ENCODE measurements at regions not wholly inside any gene's neighbourhood (a gene's known extent, or its start where the extent isn't known, plus 50 kb on each side); places are given as distances from the start of the nearest gene placed in this dataset.
A peak's percentile ranks its signal among the peaks of the same experiment; 100 is the strongest.
"Not testable (repeated sequence)": the region's sequence is repeated elsewhere in the genome, so short reads cannot be mapped to it uniquely, and the experiment has no call there.

- Histone ChIP-seq H3K27ac (ENCODE audit: low read depth, low read length) (no peak overlapping the region), H3K4me3 (ENCODE audit: low read depth, low read length) (no peak overlapping the region), H3K36me3 (ENCODE audit: control insufficient read depth, insufficient read depth, low read length) (no peaks in the 10 kb centered on the region), H3K9me3 (ENCODE audit: control insufficient read depth, insufficient read depth, low read depth, low read length) (peaks cover 48% of the 10 kb centered on the region), H3K4me1 (ENCODE audit: control insufficient read depth, insufficient read depth, low read length) (no peaks in the 10 kb centered on the region), H3K9ac (ENCODE audit: low read length) (no peak overlapping the region), H3K27me3 (ENCODE audit: control insufficient read depth, insufficient read depth, low read length) (no peaks in the 10 kb centered on the region)
Measured at GRCh38 chr21:17711896-17712295, 99.2 kb upstream of the BTG3 start.

GRCh38 chr21:17709266-17709611 lies 96.5 kb upstream of the BTG3 start:
- H3K27ac ChIP-seq (ENCODE audit: low read depth, low read length): no peak overlapping the region
- no peaks in the 10 kb centered on the region for H3K4me1 ChIP-seq (ENCODE audit: control insufficient read depth, insufficient read depth, low read length)
- H3K9ac ChIP-seq (ENCODE audit: low read length): no peak overlapping the region
- H3K4me3 ChIP-seq (ENCODE audit: low read depth, low read length): no peak overlapping the region
- H3K9me3 ChIP-seq (ENCODE audit: control insufficient read depth, insufficient read depth, low read depth, low read length): peaks cover 47% of the 10 kb centered on the region
- H3K36me3 ChIP-seq (ENCODE audit: control insufficient read depth, insufficient read depth, low read length): no peaks in the 10 kb centered on the region
- no peaks in the 10 kb centered on the region for H3K27me3 ChIP-seq (ENCODE audit: control insufficient read depth, insufficient read depth, low read length)

DNA sequence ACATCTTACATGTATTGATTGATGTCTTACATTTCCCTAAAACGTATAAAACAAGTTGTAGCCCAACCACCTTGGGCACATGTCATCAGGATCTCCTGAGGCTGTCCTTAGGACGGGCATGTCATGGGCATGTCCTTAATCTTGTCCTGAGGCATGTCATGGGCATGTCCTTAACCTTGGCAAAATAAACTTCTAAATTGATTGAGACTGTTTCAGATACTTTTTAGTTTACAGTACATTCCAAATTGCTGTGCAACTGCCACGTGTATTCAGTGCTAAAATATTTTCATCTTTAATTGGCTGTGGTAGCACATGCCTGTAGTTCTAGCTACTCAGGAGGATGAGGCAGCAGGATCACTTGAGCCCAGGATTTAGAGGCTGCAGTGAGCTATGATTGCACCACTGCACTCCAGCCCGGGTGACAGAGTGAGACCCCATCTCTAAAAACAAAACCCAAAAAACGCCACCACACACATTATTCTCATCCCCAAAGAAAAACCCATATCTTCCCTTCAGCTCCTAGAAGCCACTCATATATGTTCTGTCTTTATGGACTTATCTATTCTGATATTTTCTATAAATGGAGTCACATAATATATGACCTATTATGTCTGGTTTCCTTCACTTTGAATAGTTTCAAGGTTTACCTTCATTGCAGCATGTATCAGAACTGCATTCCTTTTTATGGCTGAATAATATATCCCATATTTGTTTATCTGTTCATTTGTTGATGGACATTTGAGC lies 96.0 kb upstream of the BTG3 start:
- no peak overlapping the region for H3K27ac ChIP-seq (ENCODE audit: low read depth, low read length)
- no peak overlapping the region for H3K4me3 ChIP-seq (ENCODE audit: low read depth, low read length)
- H3K4me1 ChIP-seq (ENCODE audit: control insufficient read depth, insufficient read depth, low read length): no peaks in the 10 kb centered on the region
- no peaks in the 10 kb centered on the region for H3K27me3 ChIP-seq (ENCODE audit: control insufficient read depth, insufficient read depth, low read length)
- no peaks in the 10 kb centered on the region for H3K36me3 ChIP-seq (ENCODE audit: control insufficient read depth, insufficient read depth, low read length)
- no peak overlapping the region for H3K9ac ChIP-seq (ENCODE audit: low read length)
- peaks cover 42% of the 10 kb centered on the region for H3K9me3 ChIP-seq (ENCODE audit: control insufficient read depth, insufficient read depth, low read depth, low read length)

- H3K36me3 ChIP-seq (ENCODE audit: control insufficient read depth, insufficient read depth, low read length): no peaks in the 10 kb centered on the region
- H3K27ac ChIP-seq (ENCODE audit: low read depth, low read length): no peak overlapping the region
Measured at GRCh38 chr21:17699524-17700189, 87.0 kb upstream of the BTG3 start.

GRCh38 chr21:17697473-17697872 lies 84.8 kb upstream of the BTG3 start:
- H3K4me1 ChIP-seq (ENCODE audit: control insufficient read depth, insufficient read depth, low read length): no peaks in the 10 kb centered on the region
- H3K9me3 ChIP-seq (ENCODE audit: control insufficient read depth, insufficient read depth, low read depth, low read length): peaks cover 16% of the 10 kb centered on the region
- H3K36me3 ChIP-seq (ENCODE audit: control insufficient read depth, insufficient read depth, low read length): no peaks in the 10 kb centered on the region
- H3K4me3 ChIP-seq (ENCODE audit: low read depth, low read length): no peak overlapping the region
- H3K9ac ChIP-seq (ENCODE audit: low read length): no peak overlapping the region
- H3K27ac ChIP-seq (ENCODE audit: low read depth, low read length): no peak overlapping the region
- no peaks in the 10 kb centered on the region for H3K27me3 ChIP-seq (ENCODE audit: control insufficient read depth, insufficient read depth, low read length)

More at GRCh38 chr21:17699524-17700189, 87.0 kb upstream of the BTG3 start:
- Histone ChIP-seq H3K27me3 (ENCODE audit: control insufficient read depth, insufficient read depth, low read length) (no peaks in the 10 kb centered on the region), H3K4me1 (ENCODE audit: control insufficient read depth, insufficient read depth, low read length) (no peaks in the 10 kb centered on the region), H3K9ac (ENCODE audit: low read length) (no peak overlapping the region), H3K4me3 (ENCODE audit: low read depth, low read length) (no peak overlapping the region), H3K9me3 (ENCODE audit: control insufficient read depth, insufficient read depth, low read depth, low read length) (peaks cover 19% of the 10 kb centered on the region)

DNA sequence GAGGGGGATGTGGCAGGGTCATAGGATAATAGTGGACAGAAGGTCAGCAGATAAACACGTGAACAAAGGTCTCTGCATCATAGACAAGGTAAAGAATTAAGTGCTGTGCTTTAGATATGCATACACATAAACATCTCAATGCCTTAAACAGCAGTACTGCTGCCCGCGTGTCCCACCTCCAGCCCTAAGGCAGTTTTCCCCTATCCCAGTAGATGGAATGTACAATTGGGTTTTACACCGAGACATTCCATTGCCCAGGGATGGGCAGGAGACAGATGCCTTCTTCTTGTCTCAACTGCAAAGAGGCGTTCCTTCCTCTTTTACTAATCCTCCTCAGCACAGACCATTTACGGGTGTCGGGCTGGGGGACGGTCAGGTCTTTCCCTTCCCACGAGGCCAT lies 81.7 kb upstream of the BTG3 start:
- H3K9ac ChIP-seq (ENCODE audit: low read length); H3K36me3 ChIP-seq (ENCODE audit: control insufficient read depth, insufficient read depth, low read length); H3K27me3 ChIP-seq (ENCODE audit: control insufficient read depth, insufficient read depth, low read length); H3K4me1 ChIP-seq (ENCODE audit: control insufficient read depth, insufficient read depth, low read length); H3K27ac ChIP-seq (ENCODE audit: low read depth, low read length); H3K4me3 ChIP-seq (ENCODE audit: low read depth, low read length): not testable (repeated sequence)
- H3K9me3 ChIP-seq (ENCODE audit: control insufficient read depth, insufficient read depth, low read depth, low read length): peaks cover 13% of the 10 kb centered on the region

DNA sequence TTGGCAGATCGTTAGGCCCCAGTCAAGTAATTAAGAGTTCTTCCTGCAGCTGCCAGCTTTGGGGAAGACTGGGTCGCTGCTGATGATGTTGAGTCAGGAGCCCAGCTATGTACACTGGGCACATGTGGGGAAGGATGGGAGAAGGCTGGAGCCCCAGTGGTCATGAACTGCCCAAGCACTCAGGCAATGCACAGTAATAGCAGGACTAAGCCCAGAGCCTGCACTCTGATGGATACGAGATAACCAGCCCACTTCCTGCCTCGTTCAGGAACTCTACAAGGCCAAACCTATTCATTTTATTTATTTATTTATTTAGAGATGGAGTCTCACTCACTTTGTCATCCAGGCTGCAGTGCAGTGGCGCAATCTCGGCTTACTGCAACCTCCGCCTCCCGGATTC lies 81.1 kb upstream of the BTG3 start:
- Histone ChIP-seq H3K27ac (ENCODE audit: low read depth, low read length) (no peak overlapping the region), H3K9ac (ENCODE audit: low read length) (no peak overlapping the region), H3K27me3 (ENCODE audit: control insufficient read depth, insufficient read depth, low read length) (no peaks in the 10 kb centered on the region), H3K9me3 (ENCODE audit: control insufficient read depth, insufficient read depth, low read depth, low read length) (peaks cover 13% of the 10 kb centered on the region), H3K4me1 (ENCODE audit: control insufficient read depth, insufficient read depth, low read length) (peaks cover 10% of the 10 kb centered on the region), H3K4me3 (ENCODE audit: low read depth, low read length) (no peak overlapping the region), H3K36me3 (ENCODE audit: control insufficient read depth, insufficient read depth, low read length) (no peaks in the 10 kb centered on the region)

DNA sequence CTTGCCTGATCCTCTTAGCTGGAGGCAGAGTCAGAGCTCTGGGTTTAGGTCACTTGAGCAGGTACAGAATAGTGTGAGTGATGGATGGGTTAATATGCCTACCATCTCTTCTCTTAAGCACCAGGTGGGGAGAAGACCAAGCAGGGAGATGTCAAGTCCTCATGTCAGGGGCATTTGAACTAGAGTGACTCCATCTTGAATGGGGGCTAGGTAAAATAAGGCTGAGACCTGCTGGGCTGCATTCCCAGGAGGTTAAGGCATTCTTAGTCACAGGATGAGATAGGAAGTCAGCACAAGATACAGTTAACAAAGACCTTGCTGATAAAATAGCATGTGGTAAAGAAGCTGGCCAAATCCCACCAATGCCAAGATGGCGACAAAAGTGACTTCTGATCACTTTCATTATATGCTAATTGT lies 77.4 kb upstream of the BTG3 start:
- Histone ChIP-seq H3K36me3 (ENCODE audit: control insufficient read depth, insufficient read depth, low read length) (no peaks in the 10 kb centered on the region), H3K27ac (ENCODE audit: low read depth, low read length) (no peak overlapping the region), H3K4me1 (ENCODE audit: control insufficient read depth, insufficient read depth, low read length) (peaks cover 10% of the 10 kb centered on the region), H3K9me3 (ENCODE audit: control insufficient read depth, insufficient read depth, low read depth, low read length) (peaks cover 4% of the 10 kb centered on the region; the same call in 1 of the 2 replicates), H3K4me3 (ENCODE audit: low read depth, low read length) (no peak overlapping the region), H3K27me3 (ENCODE audit: control insufficient read depth, insufficient read depth, low read length) (no peaks in the 10 kb centered on the region), H3K9ac (ENCODE audit: low read length) (no peak overlapping the region)

DNA sequence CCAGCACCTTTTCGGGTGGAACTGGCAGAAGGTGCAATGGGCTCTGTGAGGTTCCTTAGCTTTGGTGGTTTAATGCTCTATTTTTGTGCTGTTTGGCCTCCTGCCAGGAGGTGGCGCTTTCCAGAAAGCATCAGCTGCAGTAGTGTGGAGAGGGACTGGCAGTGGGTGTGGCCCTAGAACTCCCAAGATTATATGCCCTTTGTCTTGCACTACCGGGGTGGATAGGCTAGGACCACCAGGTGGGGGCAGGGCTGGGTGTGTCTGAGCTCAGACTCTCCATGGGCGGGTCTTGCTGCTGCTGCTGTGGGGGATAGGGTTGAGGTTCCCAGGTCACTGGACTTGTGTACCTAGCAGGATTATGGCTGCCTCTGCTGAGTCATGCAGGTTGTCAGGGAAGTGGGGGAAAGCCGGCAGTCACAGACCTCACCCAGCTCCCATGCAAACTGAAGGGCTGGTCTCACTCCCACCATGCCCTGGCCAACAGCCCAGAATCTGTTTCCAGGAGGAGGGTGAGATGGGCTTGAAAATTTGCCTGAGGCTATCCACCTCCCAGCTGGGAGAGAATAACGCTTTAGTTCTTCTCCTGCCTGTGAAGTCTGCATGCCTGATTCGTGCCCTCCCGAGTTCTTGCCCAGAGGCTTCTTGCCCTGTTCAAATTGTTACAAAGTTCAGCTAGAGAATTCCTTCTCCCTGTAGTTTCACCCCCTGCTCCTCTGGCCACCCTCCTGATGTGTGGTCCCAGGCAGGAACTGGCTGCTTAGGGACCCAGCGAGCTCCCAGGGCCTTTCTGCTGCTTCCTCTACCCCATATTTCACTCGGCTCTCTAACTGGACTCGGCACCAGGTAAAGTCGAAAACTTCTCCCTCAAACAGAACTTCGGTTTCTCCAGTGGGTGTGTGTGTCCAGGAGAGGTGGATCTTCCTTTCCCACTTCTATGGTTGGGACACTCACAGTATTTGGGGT lies 76.5 kb upstream of the BTG3 start:
- Histone ChIP-seq H3K27me3 (ENCODE audit: control insufficient read depth, insufficient read depth, low read length) (no peaks in the 10 kb centered on the region), H3K4me1 (ENCODE audit: control insufficient read depth, insufficient read depth, low read length) (peaks cover 10% of the 10 kb centered on the region), H3K9me3 (ENCODE audit: control insufficient read depth, insufficient read depth, low read depth, low read length) (peaks cover 4% of the 10 kb centered on the region; the same call in 1 of the 2 replicates), H3K4me3 (ENCODE audit: low read depth, low read length) (peak overlapping the region; percentile 9; the same call in 1 of the 2 replicates), H3K27ac (ENCODE audit: low read depth, low read length) (peak overlapping the region; percentile 53; the same call in 1 of the 2 replicates), H3K9ac (ENCODE audit: low read length) (peak overlapping the region; percentile 58), H3K36me3 (ENCODE audit: control insufficient read depth, insufficient read depth, low read length) (no peaks in the 10 kb centered on the region)

DNA sequence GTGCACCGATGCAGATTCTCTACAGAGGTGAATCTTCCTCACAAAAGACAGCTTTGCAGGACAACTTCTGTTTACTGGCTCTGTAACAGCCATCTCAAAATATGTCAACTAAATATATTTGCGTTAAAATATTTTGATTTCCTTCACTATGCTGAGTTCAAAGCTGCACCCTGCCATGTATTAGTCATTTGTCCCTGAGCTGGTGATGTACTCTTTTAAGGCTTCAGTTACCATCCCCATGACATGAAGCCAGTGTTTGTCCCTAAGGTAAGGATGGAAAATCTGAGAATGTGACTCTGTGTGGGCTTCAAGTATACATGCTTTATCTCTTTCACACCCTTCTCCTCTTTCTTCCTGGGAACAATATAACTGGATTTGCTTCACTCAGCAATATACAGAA lies 70.2 kb upstream of the BTG3 start:
- no peak overlapping the region for H3K4me3 ChIP-seq (ENCODE audit: low read depth, low read length)
- no peak overlapping the region for H3K27ac ChIP-seq (ENCODE audit: low read depth, low read length)
- no peaks in the 10 kb centered on the region for H3K27me3 ChIP-seq (ENCODE audit: control insufficient read depth, insufficient read depth, low read length)
- peaks cover 4% of the 10 kb centered on the region; the same call in 1 of the 2 replicates for H3K9me3 ChIP-seq (ENCODE audit: control insufficient read depth, insufficient read depth, low read depth, low read length)
- H3K4me1 ChIP-seq (ENCODE audit: control insufficient read depth, insufficient read depth, low read length): no peaks in the 10 kb centered on the region
- H3K9ac ChIP-seq (ENCODE audit: low read length): no peak overlapping the region
- no peaks in the 10 kb centered on the region for H3K36me3 ChIP-seq (ENCODE audit: control insufficient read depth, insufficient read depth, low read length)
